MM.1S (cell line): ENCODE measurements at regions not wholly inside any gene's neighbourhood (a gene's known extent, or its start where the extent isn't known, plus 50 kb on each side); places are given as distances from the start of the nearest gene placed in this dataset.

Source experiments
- DNase-seq: peaks from one replicate; pipeline ENCODE4 v3.0.0-alpha.2; 2015
- H2AFZ ChIP-seq: fragments of 300-600 bp; sonication (generic); 2 replicates; pipeline ENCODE4 v1.6.0; 2016; ENCODE audit warnings: antibody characterized with exemption, low read length
- H3F3A ChIP-seq: fragments of 300-600 bp; sonication (generic); 2 replicates; pipeline ENCODE4 v1.6.1; 2016; ENCODE audit warnings: mild to moderate bottlenecking, antibody characterized with exemption, low read length, moderate library complexity, mixed read lengths; ENCODE audit not compliant: insufficient read depth
- H3K27ac ChIP-seq: fragments of 300-600 bp; sonication (generic); 2 replicates; pipeline ENCODE4 v1.5.1; 2016; ENCODE audit warnings: mild to moderate bottlenecking, low read length
- H3K27me3 ChIP-seq: fragments of 300-600 bp; sonication (generic); replicated peaks from 2 replicates; pipeline ENCODE4 v1.6.0; 2016; ENCODE audit warnings: low read length; ENCODE audit not compliant: insufficient read depth
- H3K36me3 ChIP-seq: fragments of 300-600 bp; sonication (generic); replicated peaks from 2 replicates; pipeline ENCODE4 v1.6.1; 2016; ENCODE audit warnings: mild to moderate bottlenecking, low read length, mixed read lengths; ENCODE audit not compliant: insufficient read depth
- H3K4me1 ChIP-seq: fragments of 300-600 bp; sonication (generic); 2 replicates; pipeline ENCODE4 v1.6.1; 2016; ENCODE audit warnings: low read length, mixed read lengths
- H3K4me2 ChIP-seq: fragments of 300-600 bp; sonication (generic); 2 replicates; pipeline ENCODE4 v1.6.0; 2016; ENCODE audit warnings: low read depth, low read length
- H3K4me3 ChIP-seq: fragments of 300-600 bp; sonication (generic); 2 replicates; pipeline ENCODE4 v1.5.1; 2016; ENCODE audit warnings: low read length, mixed read lengths
- H3K79me2 ChIP-seq: fragments of 300-600 bp; sonication (generic); 2 replicates; pipeline ENCODE4 v1.6.1; 2016; ENCODE audit warnings: mixed run types, low read length, mixed read lengths
- H3K9ac ChIP-seq: fragments of 300-600 bp; sonication (generic); 2 replicates; pipeline ENCODE4 v1.6.1; 2016; ENCODE audit warnings: low read length, mixed read lengths
- H3K9me2 ChIP-seq: fragments of 300-600 bp; sonication (generic); replicated peaks from 2 replicates; pipeline ENCODE4 v1.6.1; 2016; ENCODE audit warnings: mild to moderate bottlenecking, low read length, mixed read lengths; ENCODE audit not compliant: insufficient read depth
- H3K9me3 ChIP-seq: fragments of 300-600 bp; sonication (generic); replicated peaks from 2 replicates; pipeline ENCODE4 v1.6.1; 2016; ENCODE audit warnings: mild to moderate bottlenecking, low read length, mixed read lengths; ENCODE audit not compliant: insufficient read depth
- H4K20me1 ChIP-seq: fragments of 300-600 bp; sonication (generic); 2 replicates; pipeline ENCODE4 v1.6.1; 2016; ENCODE audit warnings: mild to moderate bottlenecking, low read length, moderate library complexity, mixed read lengths; ENCODE audit not compliant: insufficient read depth
- EZH2 ChIP-seq: fragments of 300-600 bp; sonication (generic); optimal IDR thresholded peaks from 2 replicates; pipeline ENCODE3; 2017; ENCODE audit warnings: low read depth, mild to moderate bottlenecking, antibody characterized with exemption, low read length, mixed read lengths
- EZH2phosphoT487 ChIP-seq: fragments of 300-600 bp; sonication (generic); IDR thresholded peaks from 2 replicates; pipeline ENCODE4 v1.6.1; 2018; ENCODE audit warnings: antibody characterized with exemption, low read length
- TF ChIP-seq, protein P1 (sequence below): fragments of 300-600 bp; sonication (generic); IDR thresholded peaks from 2 replicates; pipeline ENCODE4 v1.5.1; 2016; ENCODE audit warnings: antibody characterized with exemption, low read length, mixed read lengths

DNA sequence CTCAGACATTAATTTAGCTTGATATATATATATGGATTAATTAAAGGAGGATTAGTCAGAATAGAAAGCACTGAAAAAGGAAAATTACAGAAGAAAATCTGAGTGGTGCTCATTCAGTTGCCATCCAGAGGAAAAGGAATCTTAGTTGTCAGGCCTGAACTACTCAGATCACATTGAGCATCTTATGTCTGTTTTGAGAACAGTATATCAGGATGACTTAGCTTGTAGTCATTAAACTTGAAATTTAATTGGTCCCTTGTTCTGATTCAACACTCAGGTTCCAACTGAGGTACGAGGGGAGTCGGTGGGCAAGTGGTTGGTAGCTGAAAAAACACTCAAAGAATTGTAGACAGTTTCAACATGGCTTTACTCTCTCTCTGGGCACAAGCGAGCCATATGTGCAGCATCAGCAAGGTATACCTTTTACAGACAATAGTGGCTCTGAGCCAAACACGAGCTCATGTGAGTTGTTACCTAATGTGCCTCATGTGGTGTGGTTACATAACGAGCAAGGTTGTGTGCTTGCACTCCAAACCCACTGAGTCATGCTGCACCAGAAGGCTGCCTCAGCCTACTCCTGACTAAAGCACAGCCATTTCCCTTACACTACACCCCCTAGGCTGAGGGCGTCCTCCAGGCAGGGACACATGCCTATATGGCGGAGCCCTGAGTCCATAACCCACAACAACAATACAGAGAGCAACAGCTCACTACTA lies 73.0 kb upstream of the HMGN3 start:
- DNase-seq, result no peak

DNA sequence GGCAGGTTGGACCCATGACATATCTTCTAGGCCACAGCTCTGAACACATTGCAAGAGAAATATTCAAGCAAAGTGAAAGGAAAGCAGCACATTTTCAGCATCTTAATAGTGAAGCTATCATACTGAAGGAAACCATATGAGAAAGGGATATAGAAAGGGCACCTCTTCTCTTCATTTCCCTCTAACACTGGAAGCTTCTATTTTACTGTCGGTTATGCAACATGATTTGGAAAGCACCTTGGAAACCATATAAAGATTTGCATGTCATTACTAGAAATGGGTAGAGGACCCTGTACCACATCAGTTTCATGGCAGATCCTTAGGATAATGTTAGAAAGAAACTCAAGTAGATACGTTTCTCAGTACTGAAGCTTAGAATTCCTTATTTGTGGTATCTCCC lies 70.5 kb upstream of the HMGN3 start:
- Histone ChIP-seq H3K36me3 (no peaks in the 10 kb centered on the region), H3K4me1 (no peaks in the 10 kb centered on the region), H3K9me2 (no peaks in the 10 kb centered on the region), H3F3A (no peaks in the 10 kb centered on the region), H4K20me1 (no peaks in the 10 kb centered on the region), H3K27ac (no peak overlapping the region), H3K9me3 (no peaks in the 10 kb centered on the region), H3K27me3 (no peaks in the 10 kb centered on the region), H3K9ac (no peak overlapping the region), H3K4me3 (no peak overlapping the region), H3K79me2 (no peaks in the 10 kb centered on the region), H3K4me2 (no peak overlapping the region), H2AFZ (no peak overlapping the region)
- TF ChIP-seq, protein P1, sequence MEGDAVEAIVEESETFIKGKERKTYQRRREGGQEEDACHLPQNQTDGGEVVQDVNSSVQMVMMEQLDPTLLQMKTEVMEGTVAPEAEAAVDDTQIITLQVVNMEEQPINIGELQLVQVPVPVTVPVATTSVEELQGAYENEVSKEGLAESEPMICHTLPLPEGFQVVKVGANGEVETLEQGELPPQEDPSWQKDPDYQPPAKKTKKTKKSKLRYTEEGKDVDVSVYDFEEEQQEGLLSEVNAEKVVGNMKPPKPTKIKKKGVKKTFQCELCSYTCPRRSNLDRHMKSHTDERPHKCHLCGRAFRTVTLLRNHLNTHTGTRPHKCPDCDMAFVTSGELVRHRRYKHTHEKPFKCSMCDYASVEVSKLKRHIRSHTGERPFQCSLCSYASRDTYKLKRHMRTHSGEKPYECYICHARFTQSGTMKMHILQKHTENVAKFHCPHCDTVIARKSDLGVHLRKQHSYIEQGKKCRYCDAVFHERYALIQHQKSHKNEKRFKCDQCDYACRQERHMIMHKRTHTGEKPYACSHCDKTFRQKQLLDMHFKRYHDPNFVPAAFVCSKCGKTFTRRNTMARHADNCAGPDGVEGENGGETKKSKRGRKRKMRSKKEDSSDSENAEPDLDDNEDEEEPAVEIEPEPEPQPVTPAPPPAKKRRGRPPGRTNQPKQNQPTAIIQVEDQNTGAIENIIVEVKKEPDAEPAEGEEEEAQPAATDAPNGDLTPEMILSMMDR, result no peak
- no peak for TF ChIP-seq EZH2
- no peak for DNase-seq

More for the DNA sequence above, 73.0 kb upstream of the HMGN3 start:
- no peak overlapping the region for H3K9ac ChIP-seq
- H3K27me3 ChIP-seq, result no peaks in the 10 kb centered on the region
- no peaks in the 10 kb centered on the region for H3K4me1 ChIP-seq
- H3K4me3 ChIP-seq, result no peak overlapping the region
- no peak overlapping the region for H3K4me2 ChIP-seq
- H3K79me2 ChIP-seq, result no peaks in the 10 kb centered on the region
- no peaks in the 10 kb centered on the region for H3K9me3 ChIP-seq
- no peaks in the 10 kb centered on the region for H3F3A ChIP-seq
- H3K27ac ChIP-seq, result no peak overlapping the region
- H3K36me3 ChIP-seq, result no peaks in the 10 kb centered on the region
- no peak overlapping the region for H2AFZ ChIP-seq
- no peaks in the 10 kb centered on the region for H4K20me1 ChIP-seq
- H3K9me2 ChIP-seq, result no peaks in the 10 kb centered on the region
- TF ChIP-seq EZH2, result no peak
- TF ChIP-seq, protein P1, result no peak
- TF ChIP-seq EZH2phosphoT487, result no peak

DNA sequence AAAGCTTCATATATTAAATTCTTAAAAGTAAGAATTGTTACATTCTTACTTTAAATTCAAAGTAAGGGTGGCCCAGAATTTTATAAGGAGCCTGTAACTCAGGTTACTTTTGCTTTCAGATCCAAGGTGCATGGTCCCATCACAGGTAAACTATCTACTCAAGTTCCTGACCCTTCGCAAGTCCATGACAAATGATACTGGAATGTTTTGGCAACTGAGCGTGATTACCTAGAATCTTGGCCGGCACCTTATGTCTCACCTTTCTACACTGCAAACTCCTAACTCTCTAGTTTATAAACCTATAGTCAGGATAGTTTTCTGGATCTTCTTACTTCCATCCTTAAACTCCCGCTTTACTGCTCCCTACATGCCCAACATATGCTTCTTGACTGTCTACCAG lies 67.9 kb upstream of the HMGN3 start:
- no peak overlapping the region for H3K4me2 ChIP-seq
- no peaks in the 10 kb centered on the region for H3F3A ChIP-seq
- H3K4me1 ChIP-seq, result no peaks in the 10 kb centered on the region
- no peak for DNase-seq
- H3K9me3 ChIP-seq, result no peaks in the 10 kb centered on the region
- H3K9ac ChIP-seq, result no peak overlapping the region
- H3K79me2 ChIP-seq, result no peaks in the 10 kb centered on the region
- no peak overlapping the region for H2AFZ ChIP-seq
- H3K27ac ChIP-seq, result no peak overlapping the region
- H3K36me3 ChIP-seq, result no peaks in the 10 kb centered on the region
- TF ChIP-seq EZH2phosphoT487 (no peak), EZH2 (no peak)
- TF ChIP-seq, protein P1, result no peak
- H4K20me1 ChIP-seq, result no peaks in the 10 kb centered on the region
- H3K9me2 ChIP-seq, result no peaks in the 10 kb centered on the region
- no peaks in the 10 kb centered on the region for H3K27me3 ChIP-seq
- H3K4me3 ChIP-seq, result no peak overlapping the region
